ENCODE measurements at regions not wholly inside any gene's neighbourhood (a gene's known extent, or its start where the extent isn't known, plus 50 kb on each side); places are given as distances from the start of the nearest gene placed in this dataset.

DNA sequence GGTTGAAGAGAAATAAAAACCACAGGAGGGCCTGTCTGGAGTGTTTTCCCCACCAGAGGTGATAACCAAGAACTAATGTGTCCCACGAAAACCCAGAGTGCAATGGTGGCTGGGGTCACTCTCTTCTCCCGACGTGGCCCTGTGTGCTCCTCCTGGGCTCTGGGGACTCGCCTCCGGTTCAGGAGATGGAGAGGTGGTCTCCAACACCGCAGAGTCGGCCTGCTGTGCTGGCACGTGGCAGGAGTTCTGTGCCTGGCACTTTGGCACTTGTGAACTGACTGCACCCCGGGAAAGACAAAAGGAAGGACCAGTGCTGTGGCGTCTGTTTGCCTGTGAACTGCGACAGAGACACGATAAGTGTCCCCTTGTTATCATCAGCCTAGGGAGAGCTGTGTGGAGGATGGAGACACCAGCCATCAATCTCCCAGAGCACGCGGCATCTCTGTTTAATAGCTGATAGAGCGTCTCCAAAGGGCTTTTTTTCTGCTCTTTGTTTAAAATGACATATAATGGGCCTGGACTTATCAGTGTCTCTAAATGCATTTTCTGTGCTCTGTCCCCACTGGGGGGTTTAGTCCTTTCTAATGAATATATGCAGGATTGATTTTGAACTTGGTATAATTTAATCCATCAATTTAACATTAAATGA is 98.3 kb downstream of the MRPL36 start:
- TF ChIP-seq, protein P1, sequence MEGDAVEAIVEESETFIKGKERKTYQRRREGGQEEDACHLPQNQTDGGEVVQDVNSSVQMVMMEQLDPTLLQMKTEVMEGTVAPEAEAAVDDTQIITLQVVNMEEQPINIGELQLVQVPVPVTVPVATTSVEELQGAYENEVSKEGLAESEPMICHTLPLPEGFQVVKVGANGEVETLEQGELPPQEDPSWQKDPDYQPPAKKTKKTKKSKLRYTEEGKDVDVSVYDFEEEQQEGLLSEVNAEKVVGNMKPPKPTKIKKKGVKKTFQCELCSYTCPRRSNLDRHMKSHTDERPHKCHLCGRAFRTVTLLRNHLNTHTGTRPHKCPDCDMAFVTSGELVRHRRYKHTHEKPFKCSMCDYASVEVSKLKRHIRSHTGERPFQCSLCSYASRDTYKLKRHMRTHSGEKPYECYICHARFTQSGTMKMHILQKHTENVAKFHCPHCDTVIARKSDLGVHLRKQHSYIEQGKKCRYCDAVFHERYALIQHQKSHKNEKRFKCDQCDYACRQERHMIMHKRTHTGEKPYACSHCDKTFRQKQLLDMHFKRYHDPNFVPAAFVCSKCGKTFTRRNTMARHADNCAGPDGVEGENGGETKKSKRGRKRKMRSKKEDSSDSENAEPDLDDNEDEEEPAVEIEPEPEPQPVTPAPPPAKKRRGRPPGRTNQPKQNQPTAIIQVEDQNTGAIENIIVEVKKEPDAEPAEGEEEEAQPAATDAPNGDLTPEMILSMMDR (IDR thresholded peaks at IDR 0.05; ENCODE audit: low read length, missing control alignments), result no peak
- DNase-seq (ENCODE audit: low read depth), result no peak
- no peak overlapping the region for H3K4me3 ChIP-seq (replicated peaks; ENCODE audit: low read depth, low read length)

DNA sequence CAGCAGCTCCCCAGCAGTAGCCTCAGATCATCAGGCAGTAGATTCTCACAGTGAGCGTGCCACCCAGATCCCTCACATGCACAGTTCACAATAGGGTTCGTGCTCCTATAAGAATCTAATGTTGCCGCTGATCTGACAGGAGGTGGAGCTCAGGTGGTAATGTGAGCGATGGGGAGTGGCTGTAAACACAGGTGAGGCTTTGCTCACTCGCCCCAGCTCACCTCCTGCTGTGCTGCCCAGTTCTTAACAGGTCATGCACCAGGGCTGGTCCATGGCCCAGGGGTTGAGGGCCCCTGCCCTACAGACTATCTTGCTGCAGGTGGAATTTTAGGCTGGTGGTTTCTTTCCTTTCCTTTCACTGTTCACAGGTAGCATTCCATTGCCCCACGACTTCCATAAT is 100.2 kb downstream of the MRPL36 start:
- no peak overlapping the region for H3K4me3 ChIP-seq (replicated peaks; ENCODE audit: low read depth, low read length)
- no peak for DNase-seq (ENCODE audit: low read depth)
- TF ChIP-seq, protein P1 (IDR thresholded peaks at IDR 0.05; ENCODE audit: low read length, missing control alignments), result no peak

- H3K4me3 ChIP-seq (replicated peaks; ENCODE audit: low read depth, low read length), result no peak overlapping the region
These were observed 100.9 kb downstream of the MRPL36 start for GRCh38 chr5:1698589-1699316.

GRCh38 chr5:1692381-1692780 is 107.3 kb downstream of the MRPL36 start:
- no peak overlapping the region for H3K4me3 ChIP-seq (replicated peaks; ENCODE audit: low read depth, low read length)
- TF ChIP-seq, protein P1 (IDR thresholded peaks at IDR 0.05; ENCODE audit: low read length, missing control alignments), result no peak
- no peak for DNase-seq (ENCODE audit: low read depth)

More at GRCh38 chr5:1698589-1699316, 100.9 kb downstream of the MRPL36 start:
- TF ChIP-seq, protein P1 (IDR thresholded peaks at IDR 0.05; ENCODE audit: low read length, missing control alignments), result no peak
- DNase-seq (ENCODE audit: low read depth), result no peak

GRCh38 chr5:1687301-1687970 is 112.2 kb downstream of the MRPL36 start:
- no peak overlapping the region for H3K4me3 ChIP-seq (replicated peaks; ENCODE audit: low read depth, low read length)
- TF ChIP-seq, protein P1 (IDR thresholded peaks at IDR 0.05; ENCODE audit: low read length, missing control alignments), result no peak
- DNase-seq (ENCODE audit: low read depth), result no peak

DNA sequence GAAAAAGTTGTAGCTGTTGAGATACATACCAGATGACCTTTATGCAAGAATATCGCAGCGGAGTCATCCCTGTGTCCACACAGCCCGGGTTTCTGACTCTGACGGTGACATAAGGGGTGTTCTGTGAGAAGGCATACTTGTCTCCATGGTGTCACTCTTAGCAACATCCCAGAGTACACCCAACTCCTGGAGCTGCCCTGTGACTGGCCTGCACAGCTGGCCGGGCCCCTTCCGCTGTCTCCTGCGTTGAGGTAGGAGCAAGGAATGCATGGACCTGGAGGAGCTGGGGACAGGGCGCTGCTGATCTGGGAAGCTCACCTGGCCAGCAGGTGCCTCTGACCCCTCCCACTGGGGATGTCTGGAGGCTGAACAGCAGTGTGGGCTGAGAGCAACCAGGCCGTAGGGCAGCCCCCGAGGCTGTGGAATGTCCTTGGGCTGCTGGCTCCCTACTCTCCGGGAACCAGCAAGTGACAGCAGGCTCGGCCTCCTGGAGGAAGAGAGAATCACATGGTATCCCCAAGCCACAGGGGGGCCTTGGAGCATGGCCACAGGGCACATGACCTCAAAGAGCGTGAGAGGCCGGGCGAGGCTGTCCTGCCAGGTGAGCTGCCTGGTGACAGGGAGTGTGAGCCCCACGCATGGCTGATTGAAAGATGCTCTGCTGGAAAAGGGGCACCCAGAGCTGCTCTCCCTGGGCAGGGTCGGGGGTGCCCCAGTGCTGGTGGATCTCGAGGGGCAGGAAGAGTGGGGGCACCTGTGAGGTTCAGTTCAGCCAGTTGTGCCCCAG is 113.4 kb downstream of the MRPL36 start:
- TF ChIP-seq, protein P1 (IDR thresholded peaks at IDR 0.05; ENCODE audit: low read length, missing control alignments), result no peak
- no peak for DNase-seq (ENCODE audit: low read depth)
- H3K4me3 ChIP-seq (replicated peaks; ENCODE audit: low read depth, low read length), result no peak overlapping the region

All from fibroblast of pulmonary artery (primary cell).